Lower leg skin (tissue), 3 donors: ENCODE measurements at regions not wholly inside any gene's neighbourhood (a gene's known extent, or its start where the extent isn't known, plus 50 kb on each side); places are given as distances from the start of the nearest gene placed in this dataset.

ENCODE experiments used
- CTCF ChIP-seq, 3 donors: fragments of 450-650 bp; IDR thresholded peaks; one replicate each; pipeline ENCODE4 v1.5.1; 2016; ENCODE audit warnings: antibody characterized with exemption in 3 of 3, mild to moderate bottlenecking in 3 of 3, moderate library complexity in 2 of 3
- POLR2A ChIP-seq, 2 donors: fragments of 450-650 bp; IDR thresholded peaks; one replicate each; pipeline ENCODE4 v1.6.1; 2016 to 2017; ENCODE audit warnings: antibody characterized with exemption in 2 of 2, mild to moderate bottlenecking in 1 of 2, moderate library complexity in 1 of 2

- TF ChIP-seq CTCF (IDR thresholded peaks at IDR 0.05): no peak
- TF ChIP-seq POLR2A (IDR thresholded peaks at IDR 0.05): no peak
Measured at GRCh38 chr22:27408068-27408467, 393.5 kb downstream of the MN1 start.
